ENCODE measurements at regions not wholly inside any gene's neighbourhood (a gene's known extent, or its start where the extent isn't known, plus 50 kb on each side); places are given as distances from the start of the nearest gene placed in this dataset.
"Not testable (repeated sequence)": the region's sequence is repeated elsewhere in the genome, so short reads cannot be mapped to it uniquely, and the experiment has no call there.

- Histone ChIP-seq H3K4me3 (no peak overlapping the region), H3K9me3 (peaks cover 0 to 7% (median 0%) of the 10 kb centered on the region in 3 donors), H3K36me3 (no peaks in the 10 kb centered on the region), H3K4me1 (no peaks in the 10 kb centered on the region), H3K27ac (no peak overlapping the region), H3K27me3 (peaks cover 22% of the 10 kb centered on the region)
- TF ChIP-seq POLR2A (IDR thresholded peaks at IDR 0.05), result no peak
- no peak for TF ChIP-seq CTCF (IDR thresholded peaks at IDR 0.05)
- no peak for TF ChIP-seq POLR2AphosphoS5 (IDR thresholded peaks at IDR 0.05)
- TF ChIP-seq EP300 (IDR thresholded peaks at IDR 0.05), result no peak
- ATAC-seq, result no peak
- 95% methylated on average over 3 to 4 of the region's 4 CpGs for WGBS, 2 donors (ENCODE audit: low coverage in 1 of 2)
These were observed 126.5 kb upstream of the ITGA6 start for GRCh38 chr2:172300851-172301250.

- no peak for TF ChIP-seq POLR2AphosphoS5 (IDR thresholded peaks at IDR 0.05)
- no peak for TF ChIP-seq CTCF (IDR thresholded peaks at IDR 0.05)
- TF ChIP-seq POLR2A (IDR thresholded peaks at IDR 0.05), result no peak
- TF ChIP-seq EP300 (IDR thresholded peaks at IDR 0.05), result no peak
- H3K4me3 ChIP-seq, result no peak overlapping the region
- no peak for ATAC-seq
- H3K4me1 ChIP-seq, result no peaks in the 10 kb centered on the region
- no peak overlapping the region for H3K27ac ChIP-seq
- H3K36me3 ChIP-seq, result no peaks in the 10 kb centered on the region
- H3K27me3 ChIP-seq, result peaks cover 4% of the 10 kb centered on the region
- H3K9me3 ChIP-seq, result peaks cover 0 to 7% (median 0%) of the 10 kb centered on the region in 3 donors
- WGBS, 2 donors (ENCODE audit: low coverage in 1 of 2), result 57% methylated on average over 3 of the region's 3 CpGs; no CpG with 5 or more reads in 1 of the 2 donors
These were observed 122.3 kb upstream of the ITGA6 start for GRCh38 chr2:172305066-172305465.

- peaks cover 8% of the 10 kb centered on the region for H3K27me3 ChIP-seq
- no peaks in the 10 kb centered on the region for H3K36me3 ChIP-seq
- 7 to 29% methylated on average over 1 of the region's 1 CpG for WGBS, 2 donors (ENCODE audit: low coverage in 1 of 2)
- no peaks in the 10 kb centered on the region for H3K4me1 ChIP-seq
- no peak for TF ChIP-seq POLR2A (IDR thresholded peaks at IDR 0.05)
- no peak for TF ChIP-seq EP300 (IDR thresholded peaks at IDR 0.05)
- no peak for TF ChIP-seq POLR2AphosphoS5 (IDR thresholded peaks at IDR 0.05)
- no peak for TF ChIP-seq CTCF (IDR thresholded peaks at IDR 0.05)
- no peaks in the 10 kb centered on the region for H3K9me3 ChIP-seq
- no peak overlapping the region for H3K4me3 ChIP-seq
- peak; percentile 42 for ATAC-seq
- peak overlapping the region in 1 of 4 donors; percentile 19 for H3K27ac ChIP-seq
These were observed 119.6 kb upstream of the ITGA6 start for GRCh38 chr2:172307800-172308199.

- WGBS, 2 donors (ENCODE audit: low coverage in 1 of 2), result 58 to 80% methylated on average over 2 to 6 of the region's 9 CpGs
- Histone ChIP-seq H3K9me3 (no peaks in the 10 kb centered on the region), H3K27me3 (peaks cover 4% of the 10 kb centered on the region), H3K4me3 (no peak overlapping the region), H3K36me3 (no peaks in the 10 kb centered on the region), H3K4me1 (no peaks in the 10 kb centered on the region), H3K27ac (peak overlapping the region in 2 of 4 donors; percentile 24)
- peak; percentile 21 for ATAC-seq
- TF ChIP-seq POLR2AphosphoS5 (IDR thresholded peaks at IDR 0.05) (peak; percentile 24), EP300 (IDR thresholded peaks at IDR 0.05) (no peak)
These were observed 119.0 kb upstream of the ITGA6 start for GRCh38 chr2:172308253-172308935.

GRCh38 chr2:172311921-172312345 is 115.5 kb upstream of the ITGA6 start:
- H3K4me3 ChIP-seq, result no peak overlapping the region
- WGBS, 2 donors (ENCODE audit: low coverage in 1 of 2), result 75 to 81% methylated on average over 2 of the region's 2 CpGs
- H3K36me3 ChIP-seq, result no peaks in the 10 kb centered on the region
- TF ChIP-seq POLR2AphosphoS5 (IDR thresholded peaks at IDR 0.05), result peak; percentile 43
- no peak for TF ChIP-seq POLR2A (IDR thresholded peaks at IDR 0.05)
- H3K9me3 ChIP-seq, result no peaks in the 10 kb centered on the region
- H3K27me3 ChIP-seq, result peaks cover 4% of the 10 kb centered on the region
- H3K27ac ChIP-seq, result no peak overlapping the region
- peak; percentile 77 for ATAC-seq
- H3K4me1 ChIP-seq, result no peaks in the 10 kb centered on the region

GRCh38 chr2:172313715-172314341 is 113.6 kb upstream of the ITGA6 start:
- Histone ChIP-seq H3K4me3 (no peak overlapping the region), H3K4me1 (no peaks in the 10 kb centered on the region), H3K36me3 (no peaks in the 10 kb centered on the region), H3K9me3 (no peaks in the 10 kb centered on the region), H3K27ac (no peak overlapping the region), H3K27me3 (peaks cover 4% of the 10 kb centered on the region)
- no peak for ATAC-seq
- 67 to 68% methylated on average over 3 to 4 of the region's 8 CpGs for WGBS, 2 donors (ENCODE audit: low coverage in 1 of 2)
- TF ChIP-seq POLR2A (IDR thresholded peaks at IDR 0.05), result no peak
- TF ChIP-seq POLR2AphosphoS5 (IDR thresholded peaks at IDR 0.05), result no peak
- TF ChIP-seq EP300 (IDR thresholded peaks at IDR 0.05), result no peak

GRCh38 chr2:172315070-172315469 is 112.3 kb upstream of the ITGA6 start:
- not testable (repeated sequence) for H3K36me3 ChIP-seq, H3K27me3 ChIP-seq, H3K9me3 ChIP-seq, H3K27ac ChIP-seq, H3K4me1 ChIP-seq, H3K4me3 ChIP-seq, ATAC-seq
- 87% methylated on average over 3 of the region's 21 CpGs; no CpG with 5 or more reads in 1 of the 2 donors for WGBS, 2 donors (ENCODE audit: low coverage in 1 of 2)
